ENCODE measurements at regions not wholly inside any gene's neighbourhood (a gene's known extent, or its start where the extent isn't known, plus 50 kb on each side); places are given as distances from the start of the nearest gene placed in this dataset.
A peak's percentile ranks its signal among the peaks of the same experiment; 100 is the strongest.

- H3K36me3 Mint-ChIP-seq: no peaks in the 10 kb centered on the region
- no peak overlapping the region for H3K27ac Mint-ChIP-seq
- DNase-seq (no peak), ATAC-seq (ENCODE audit: low read depth in 2 of 2) (no peak)
- no peak overlapping the region for H3K4me3 Mint-ChIP-seq
- H3K27me3 Mint-ChIP-seq: peaks cover 10 to 43% (median 39%) of the 10 kb centered on the region in 3 donors
- peaks cover 0 to 2% (median 0%) of the 10 kb centered on the region in 7 donors for H3K9me3 Mint-ChIP-seq
- no peaks in the 10 kb centered on the region for H3K4me1 Mint-ChIP-seq
Measured at GRCh38 chr16:87176735-87177134, 140.5 kb downstream of the C16orf95 start.

DNA sequence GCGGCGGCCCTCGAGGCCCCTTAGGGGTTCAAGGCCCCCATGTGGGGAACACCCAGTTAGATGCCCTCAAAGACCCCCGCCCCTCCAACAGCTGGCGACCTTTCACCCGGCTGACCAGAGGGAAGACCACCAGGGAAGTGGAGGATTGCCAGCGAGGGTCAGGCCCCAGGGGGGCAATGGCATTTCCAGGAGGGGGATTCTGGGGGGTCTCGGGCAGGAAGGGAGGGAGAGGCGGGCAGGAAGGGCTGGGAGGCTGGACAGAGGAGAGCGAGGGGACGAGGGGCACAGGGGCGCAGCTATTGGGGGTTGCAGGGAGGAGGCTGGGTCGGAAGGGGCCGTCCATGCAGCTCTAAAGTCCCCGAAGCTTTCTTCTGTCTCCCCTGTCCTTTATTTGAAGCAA is 139.5 kb downstream of the C16orf95 start:
- ATAC-seq (ENCODE audit: low read depth in 2 of 2) (no peak), DNase-seq (no peak)
- H3K27me3 Mint-ChIP-seq: peaks cover 10 to 43% (median 39%) of the 10 kb centered on the region in 3 donors
- no peaks in the 10 kb centered on the region for H3K36me3 Mint-ChIP-seq
- no peak overlapping the region for H3K27ac Mint-ChIP-seq
- peaks cover 0 to 2% (median 0%) of the 10 kb centered on the region in 7 donors for H3K9me3 Mint-ChIP-seq
- no peak overlapping the region for H3K4me3 Mint-ChIP-seq
- no peaks in the 10 kb centered on the region for H3K4me1 Mint-ChIP-seq

DNA sequence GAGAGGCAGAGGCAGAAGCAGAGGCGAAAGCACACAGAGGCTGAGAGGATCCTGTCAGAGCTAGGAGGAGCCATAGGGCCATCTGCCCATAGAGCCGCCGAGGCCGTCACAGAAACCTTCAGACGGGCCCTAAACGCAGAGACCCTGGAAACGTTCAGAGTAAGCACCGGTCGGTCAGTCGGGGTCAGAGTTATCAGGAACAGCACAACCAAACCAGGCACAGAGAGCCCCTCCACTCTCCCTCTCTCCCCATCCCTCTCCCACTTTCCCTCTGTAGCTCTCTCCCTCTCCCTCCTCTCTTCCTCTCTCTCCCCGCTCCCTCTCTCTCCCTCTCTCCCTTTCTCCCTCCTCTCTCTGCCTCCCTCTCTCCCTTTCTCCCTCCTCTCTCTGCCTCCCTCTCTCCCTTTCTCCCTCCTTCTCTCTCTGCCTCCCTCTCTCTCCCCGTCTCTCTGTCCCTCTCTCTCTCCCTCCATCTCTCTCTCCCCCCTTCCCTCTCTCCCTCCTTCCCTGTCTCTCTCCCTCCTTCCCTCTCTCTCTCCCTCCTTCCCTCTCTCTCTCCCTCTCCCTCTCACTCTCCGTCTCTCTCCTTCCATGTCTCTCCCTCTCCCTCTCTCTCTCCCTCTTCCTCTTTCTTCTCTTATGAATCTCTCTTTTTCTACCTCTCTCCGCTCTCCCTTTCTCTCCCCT is 138.9 kb downstream of the C16orf95 start:
- Mint-ChIP-seq H3K4me1 (no peaks in the 10 kb centered on the region), H3K27ac (no peak overlapping the region), H3K4me3 (no peak overlapping the region), H3K9me3 (peaks cover 0 to 2% (median 0%) of the 10 kb centered on the region in 7 donors), H3K36me3 (no peaks in the 10 kb centered on the region), H3K27me3 (peaks cover 10 to 43% (median 39%) of the 10 kb centered on the region in 3 donors)
- ATAC-seq (ENCODE audit: low read depth in 2 of 2) (no peak), DNase-seq (no peak)

GRCh38 chr16:87178977-87179376 is 138.2 kb downstream of the C16orf95 start:
- peaks cover 10 to 43% (median 39%) of the 10 kb centered on the region in 3 donors for H3K27me3 Mint-ChIP-seq
- H3K4me3 Mint-ChIP-seq: no peak overlapping the region
- no peak for ATAC-seq (ENCODE audit: low read depth in 2 of 2)
- DNase-seq: no peak
- H3K36me3 Mint-ChIP-seq: no peaks in the 10 kb centered on the region
- H3K9me3 Mint-ChIP-seq: peaks cover 0 to 2% (median 0%) of the 10 kb centered on the region in 7 donors
- no peak overlapping the region for H3K27ac Mint-ChIP-seq
- H3K4me1 Mint-ChIP-seq: no peaks in the 10 kb centered on the region

- H3K27ac Mint-ChIP-seq: no peak overlapping the region
- H3K27me3 Mint-ChIP-seq: peaks cover 10 to 39% (median 39%) of the 10 kb centered on the region in 3 donors
- ATAC-seq (ENCODE audit: low read depth in 2 of 2): no peak
- H3K4me3 Mint-ChIP-seq: no peak overlapping the region
- no peaks in the 10 kb centered on the region for H3K9me3 Mint-ChIP-seq
- no peak for DNase-seq
- H3K36me3 Mint-ChIP-seq: no peaks in the 10 kb centered on the region
- no peaks in the 10 kb centered on the region for H3K4me1 Mint-ChIP-seq
Measured at GRCh38 chr16:87180069-87180468, 137.1 kb downstream of the C16orf95 start.

DNA sequence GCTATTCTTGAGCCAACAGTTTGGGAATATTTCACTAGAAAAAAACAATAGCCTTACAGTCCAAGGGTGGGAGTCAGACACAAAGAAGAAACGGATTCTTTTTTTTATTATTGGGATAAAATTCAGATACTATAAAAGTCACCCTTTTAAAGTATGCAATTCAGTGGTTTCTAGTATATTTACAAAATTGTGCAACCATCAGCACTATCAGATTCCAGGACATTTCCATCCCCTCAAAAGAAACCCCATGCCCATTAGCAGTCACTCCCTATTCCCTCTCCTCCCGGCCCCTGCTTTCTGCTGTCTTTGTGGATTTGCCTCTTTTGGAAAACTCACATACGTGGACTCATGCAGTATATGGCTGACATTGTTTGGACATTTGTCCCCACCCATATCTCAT is 134.4 kb downstream of the C16orf95 start:
- Mint-ChIP-seq H3K36me3 (no peaks in the 10 kb centered on the region), H3K9me3 (peaks cover 0 to 9% (median 0%) of the 10 kb centered on the region in 7 donors), H3K4me1 (peaks cover 0 to 8% (median 0%) of the 10 kb centered on the region in 3 donors), H3K27ac (no peak overlapping the region), H3K27me3 (peaks cover 4 to 23% (median 23%) of the 10 kb centered on the region in 3 donors), H3K4me3 (no peak overlapping the region)
- no peak for DNase-seq
- no peak for ATAC-seq (ENCODE audit: low read depth in 2 of 2)

GRCh38 chr16:87183647-87184046 is 133.5 kb downstream of the C16orf95 start:
- Mint-ChIP-seq H3K4me3 (no peak overlapping the region), H3K4me1 (peaks cover 0 to 8% (median 0%) of the 10 kb centered on the region in 3 donors), H3K36me3 (no peaks in the 10 kb centered on the region), H3K27me3 (peaks cover 4 to 14% (median 14%) of the 10 kb centered on the region in 3 donors), H3K27ac (no peak overlapping the region), H3K9me3 (peaks cover 0 to 14% (median 0%) of the 10 kb centered on the region in 7 donors)
- no peak for DNase-seq
- no peak for ATAC-seq (ENCODE audit: low read depth in 2 of 2)

GRCh38 chr16:87185308-87185707 is 131.9 kb downstream of the C16orf95 start:
- peaks cover 0 to 8% (median 0%) of the 10 kb centered on the region in 3 donors for H3K4me1 Mint-ChIP-seq
- no peak overlapping the region for H3K4me3 Mint-ChIP-seq
- H3K9me3 Mint-ChIP-seq: peaks cover 0 to 14% (median 3%) of the 10 kb centered on the region in 7 donors
- ATAC-seq (ENCODE audit: low read depth in 2 of 2) (no peak), DNase-seq (no peak)
- H3K27ac Mint-ChIP-seq: no peak overlapping the region
- peaks cover 0 to 3% (median 2%) of the 10 kb centered on the region in 3 donors for H3K27me3 Mint-ChIP-seq
- H3K36me3 Mint-ChIP-seq: no peaks in the 10 kb centered on the region

GRCh38 chr16:87185983-87186382 is 131.2 kb downstream of the C16orf95 start:
- Mint-ChIP-seq H3K36me3 (no peaks in the 10 kb centered on the region), H3K27me3 (no peaks in the 10 kb centered on the region), H3K27ac (no peak overlapping the region), H3K4me3 (no peak overlapping the region), H3K9me3 (peaks cover 0 to 14% (median 6%) of the 10 kb centered on the region in 7 donors), H3K4me1 (peaks cover 0 to 8% (median 0%) of the 10 kb centered on the region in 3 donors)
- ATAC-seq (ENCODE audit: low read depth in 2 of 2): no peak
- no peak for DNase-seq

DNA sequence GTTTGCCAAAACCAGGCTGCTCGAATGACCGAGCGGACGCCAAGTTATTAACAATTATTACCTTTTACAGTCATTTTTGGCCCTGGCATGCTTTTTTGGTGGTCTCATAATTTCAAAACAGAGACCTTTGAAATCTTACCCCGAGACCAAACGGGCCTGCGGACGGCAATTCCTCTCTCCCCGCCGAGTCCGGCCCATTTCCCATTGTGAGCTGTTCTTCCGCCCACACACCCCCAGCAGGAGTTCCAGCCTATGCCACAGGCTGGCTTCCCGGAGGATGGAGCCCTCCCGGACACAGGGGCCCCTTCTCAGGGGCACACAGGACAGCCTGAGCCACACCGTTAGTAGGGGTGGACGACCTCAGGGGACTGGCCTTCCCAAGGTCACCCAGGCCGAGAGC is 130.7 kb downstream of the C16orf95 start:
- Mint-ChIP-seq H3K4me1 (peaks cover 0 to 8% (median 0%) of the 10 kb centered on the region in 3 donors), H3K4me3 (no peak overlapping the region), H3K27ac (no peak overlapping the region), H3K36me3 (no peaks in the 10 kb centered on the region), H3K27me3 (no peaks in the 10 kb centered on the region), H3K9me3 (peaks cover 0 to 14% (median 6%) of the 10 kb centered on the region in 7 donors)
- DNase-seq: no peak
- ATAC-seq (ENCODE audit: low read depth in 2 of 2): no peak

DNA sequence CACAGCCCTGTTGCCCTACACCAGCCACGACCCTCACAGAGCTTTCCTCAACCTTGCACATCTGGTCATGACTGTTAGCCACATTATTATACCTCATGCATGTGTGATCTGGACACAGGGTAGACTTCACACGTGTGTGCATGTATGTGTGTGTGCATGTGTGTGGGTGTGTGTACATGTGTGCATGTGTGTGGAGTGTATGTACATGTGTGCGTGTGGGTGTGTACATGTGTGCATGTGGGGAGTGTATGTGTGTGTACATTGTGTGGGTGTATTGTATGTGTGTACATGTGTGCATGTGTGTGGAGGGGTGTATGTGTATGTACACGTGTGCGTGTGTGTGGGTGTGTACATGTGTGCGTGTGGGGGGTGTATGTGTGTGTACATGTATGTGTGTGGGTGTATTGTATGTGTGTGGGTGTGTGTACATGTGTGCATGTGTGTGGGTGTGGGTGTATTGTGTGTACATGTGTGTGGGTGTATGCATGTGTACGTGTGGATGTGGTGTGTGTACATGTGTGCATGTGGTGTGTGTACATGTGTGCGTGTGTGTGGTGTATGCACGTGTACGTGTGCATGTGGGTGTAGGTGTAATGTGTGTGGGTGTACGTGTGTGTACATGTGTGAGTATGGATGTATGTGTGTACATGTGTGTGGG is 130.2 kb downstream of the C16orf95 start:
- Mint-ChIP-seq H3K27me3 (peaks cover 0 to 3% (median 0%) of the 10 kb centered on the region in 3 donors), H3K36me3 (no peaks in the 10 kb centered on the region), H3K4me3 (no peak overlapping the region), H3K4me1 (peaks cover 0 to 8% (median 0%) of the 10 kb centered on the region in 3 donors), H3K9me3 (peaks cover 0 to 14% (median 6%) of the 10 kb centered on the region in 7 donors), H3K27ac (peak overlapping the region in 2 of 6 donors; percentile 2 to 49)
- DNase-seq (no peak), ATAC-seq (ENCODE audit: low read depth in 2 of 2) (no peak)

GRCh38 chr16:87188104-87188503 is 129.1 kb downstream of the C16orf95 start:
- no peaks in the 10 kb centered on the region for H3K36me3 Mint-ChIP-seq
- peaks cover 0 to 4% (median 0%) of the 10 kb centered on the region in 3 donors for H3K27me3 Mint-ChIP-seq
- peaks cover 0 to 8% (median 0%) of the 10 kb centered on the region in 3 donors for H3K4me1 Mint-ChIP-seq
- H3K9me3 Mint-ChIP-seq: peaks cover 0 to 14% (median 6%) of the 10 kb centered on the region in 7 donors
- no peak overlapping the region for H3K27ac Mint-ChIP-seq
- peak overlapping the region in 1 of 8 donors; percentile 56 for H3K4me3 Mint-ChIP-seq
- DNase-seq: no peak
- no peak for ATAC-seq (ENCODE audit: low read depth in 2 of 2)

- DNase-seq: no peak
- H3K27ac Mint-ChIP-seq: no peak overlapping the region
- ATAC-seq (ENCODE audit: low read depth in 2 of 2): no peak
- peaks cover 0 to 14% (median 6%) of the 10 kb centered on the region in 7 donors for H3K9me3 Mint-ChIP-seq
- H3K36me3 Mint-ChIP-seq: no peaks in the 10 kb centered on the region
- H3K4me3 Mint-ChIP-seq: no peak overlapping the region
- H3K27me3 Mint-ChIP-seq: peaks cover 0 to 4% (median 0%) of the 10 kb centered on the region in 3 donors
- H3K4me1 Mint-ChIP-seq: peaks cover 0 to 8% (median 0%) of the 10 kb centered on the region in 3 donors
Measured at GRCh38 chr16:87189426-87189825, 127.8 kb downstream of the C16orf95 start.
